ENCODE measurements at regions not wholly inside any gene's neighbourhood (a gene's known extent, or its start where the extent isn't known, plus 50 kb on each side); places are given as distances from the start of the nearest gene placed in this dataset.
"Not testable (repeated sequence)": the region's sequence is repeated elsewhere in the genome, so short reads cannot be mapped to it uniquely, and the experiment has no call there.

GRCh38 chr11:134739136-134739535 lies 327.1 kb upstream of the B3GAT1 start:
- DNase-seq, result no peak

GRCh38 chr11:134738581-134738980 lies 326.5 kb upstream of the B3GAT1 start:
- no peak for DNase-seq

- no peak for DNase-seq
Measured at GRCh38 chr11:134737563-134738510, 325.8 kb upstream of the B3GAT1 start.

GRCh38 chr11:134736251-134736947 lies 324.4 kb upstream of the B3GAT1 start:
- DNase-seq, result no peak

GRCh38 chr11:134734894-134735293 lies 322.9 kb upstream of the B3GAT1 start:
- no peak for DNase-seq

- DNase-seq, result no peak
Measured at GRCh38 chr11:134734141-134734845, 322.3 kb upstream of the B3GAT1 start.

GRCh38 chr11:134733646-134734045 lies 321.6 kb upstream of the B3GAT1 start:
- DNase-seq, result no peak

GRCh38 chr11:134731213-134731961 lies 319.3 kb upstream of the B3GAT1 start:
- DNase-seq, result no peak

- no peak for DNase-seq
Measured at GRCh38 chr11:134730561-134731212, 318.6 kb upstream of the B3GAT1 start.

- no peak for DNase-seq
Measured at GRCh38 chr11:134730101-134730500, 318.1 kb upstream of the B3GAT1 start.

- DNase-seq, result no peak
Measured at GRCh38 chr11:134728186-134728585, 316.1 kb upstream of the B3GAT1 start.

GRCh38 chr11:134727636-134728035 lies 315.6 kb upstream of the B3GAT1 start:
- DNase-seq, result no peak

GRCh38 chr11:134727204-134727603 lies 315.2 kb upstream of the B3GAT1 start:
- no peak for DNase-seq

GRCh38 chr11:134725716-134726639 lies 313.9 kb upstream of the B3GAT1 start:
- no peak for DNase-seq

GRCh38 chr11:134725211-134725610 lies 313.2 kb upstream of the B3GAT1 start:
- no peak for DNase-seq

- no peak for DNase-seq
Measured at GRCh38 chr11:134724779-134725140, 312.7 kb upstream of the B3GAT1 start.

GRCh38 chr11:134724106-134724778 lies 312.2 kb upstream of the B3GAT1 start:
- no peak for DNase-seq

GRCh38 chr11:134720691-134721070 lies 308.6 kb upstream of the B3GAT1 start:
- not testable (repeated sequence) for DNase-seq

- not testable (repeated sequence) for DNase-seq
Measured at GRCh38 chr11:134719940-134720690, 308.1 kb upstream of the B3GAT1 start.

GRCh38 chr11:134719397-134719796 lies 307.4 kb upstream of the B3GAT1 start:
- no peak for DNase-seq

All from midbrain (tissue), 1 donor.